ENCODE measurements at regions not wholly inside any gene's neighbourhood (a gene's known extent, or its start where the extent isn't known, plus 50 kb on each side); places are given as distances from the start of the nearest gene placed in this dataset.

GRCh38 chrX:9164533-9165426, 130.9 kb upstream of the FAM9B start:
- Histone ChIP-seq H3K9me3 (ENCODE audit: low read depth, low read length) (peaks cover 4% of the 10 kb centered on the region), H2AFZ (ENCODE audit: low read length) (no peak overlapping the region), H3K79me2 (ENCODE audit: insufficient read depth, low read length) (no peaks in the 10 kb centered on the region), H3K4me1 (ENCODE audit: insufficient read depth, low read length) (peaks cover 8% of the 10 kb centered on the region), H3K27ac (ENCODE audit: low read depth, low read length) (no peak overlapping the region), H3K4me2 (ENCODE audit: insufficient read depth, low read length) (no peak overlapping the region), H4K20me1 (ENCODE audit: insufficient read depth, low read length) (no peaks in the 10 kb centered on the region), H3K27me3 (ENCODE audit: insufficient read depth, low read length) (no peaks in the 10 kb centered on the region), H3K4me3 (ENCODE audit: insufficient read depth, low read length) (no peak overlapping the region), H3K36me3 (ENCODE audit: insufficient read depth, low read length) (no peaks in the 10 kb centered on the region)
- no peak for DNase-seq (ENCODE audit: insufficient read length, low spot score, missing footprints)
- TF ChIP-seq, protein P1, sequence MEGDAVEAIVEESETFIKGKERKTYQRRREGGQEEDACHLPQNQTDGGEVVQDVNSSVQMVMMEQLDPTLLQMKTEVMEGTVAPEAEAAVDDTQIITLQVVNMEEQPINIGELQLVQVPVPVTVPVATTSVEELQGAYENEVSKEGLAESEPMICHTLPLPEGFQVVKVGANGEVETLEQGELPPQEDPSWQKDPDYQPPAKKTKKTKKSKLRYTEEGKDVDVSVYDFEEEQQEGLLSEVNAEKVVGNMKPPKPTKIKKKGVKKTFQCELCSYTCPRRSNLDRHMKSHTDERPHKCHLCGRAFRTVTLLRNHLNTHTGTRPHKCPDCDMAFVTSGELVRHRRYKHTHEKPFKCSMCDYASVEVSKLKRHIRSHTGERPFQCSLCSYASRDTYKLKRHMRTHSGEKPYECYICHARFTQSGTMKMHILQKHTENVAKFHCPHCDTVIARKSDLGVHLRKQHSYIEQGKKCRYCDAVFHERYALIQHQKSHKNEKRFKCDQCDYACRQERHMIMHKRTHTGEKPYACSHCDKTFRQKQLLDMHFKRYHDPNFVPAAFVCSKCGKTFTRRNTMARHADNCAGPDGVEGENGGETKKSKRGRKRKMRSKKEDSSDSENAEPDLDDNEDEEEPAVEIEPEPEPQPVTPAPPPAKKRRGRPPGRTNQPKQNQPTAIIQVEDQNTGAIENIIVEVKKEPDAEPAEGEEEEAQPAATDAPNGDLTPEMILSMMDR (IDR thresholded peaks at IDR 0.05; ENCODE audit: extremely low read depth, low read depth, low read length) = no peak

- Histone ChIP-seq H3K36me3 (ENCODE audit: insufficient read depth, low read length) (no peaks in the 10 kb centered on the region), H3K4me2 (ENCODE audit: insufficient read depth, low read length) (no peak overlapping the region), H2AFZ (ENCODE audit: low read length) (no peak overlapping the region), H3K27me3 (ENCODE audit: insufficient read depth, low read length) (no peaks in the 10 kb centered on the region), H3K4me3 (ENCODE audit: insufficient read depth, low read length) (no peak overlapping the region), H4K20me1 (ENCODE audit: insufficient read depth, low read length) (no peaks in the 10 kb centered on the region), H3K4me1 (ENCODE audit: insufficient read depth, low read length) (peaks cover 8% of the 10 kb centered on the region), H3K27ac (ENCODE audit: low read depth, low read length) (no peak overlapping the region), H3K79me2 (ENCODE audit: insufficient read depth, low read length) (no peaks in the 10 kb centered on the region), H3K9me3 (ENCODE audit: low read depth, low read length) (peaks cover 4% of the 10 kb centered on the region)
- no peak for DNase-seq (ENCODE audit: insufficient read length, low spot score, missing footprints)
- TF ChIP-seq, protein P1 (IDR thresholded peaks at IDR 0.05; ENCODE audit: extremely low read depth, low read depth, low read length) = no peak
These were observed 132.6 kb upstream of the FAM9B start for GRCh38 chrX:9166584-9166944.

- no peaks in the 10 kb centered on the region for H3K4me1 ChIP-seq (ENCODE audit: insufficient read depth, low read length)
- H3K27me3 ChIP-seq (ENCODE audit: insufficient read depth, low read length) = no peaks in the 10 kb centered on the region
- TF ChIP-seq, protein P1 (IDR thresholded peaks at IDR 0.05; ENCODE audit: extremely low read depth, low read depth, low read length) = no peak
- H2AFZ ChIP-seq (ENCODE audit: low read length) = no peak overlapping the region
- H3K4me3 ChIP-seq (ENCODE audit: insufficient read depth, low read length) = no peak overlapping the region
- no peaks in the 10 kb centered on the region for H3K79me2 ChIP-seq (ENCODE audit: insufficient read depth, low read length)
- peak; percentile 37 for DNase-seq (ENCODE audit: insufficient read length, low spot score, missing footprints)
- H3K36me3 ChIP-seq (ENCODE audit: insufficient read depth, low read length) = no peaks in the 10 kb centered on the region
- H3K9me3 ChIP-seq (ENCODE audit: low read depth, low read length) = peaks cover 4% of the 10 kb centered on the region
- no peak overlapping the region for H3K4me2 ChIP-seq (ENCODE audit: insufficient read depth, low read length)
- H4K20me1 ChIP-seq (ENCODE audit: insufficient read depth, low read length) = no peaks in the 10 kb centered on the region
- no peak overlapping the region for H3K27ac ChIP-seq (ENCODE audit: low read depth, low read length)
These were observed 138.0 kb upstream of the FAM9B start for GRCh38 chrX:9171841-9172463.

DNA sequence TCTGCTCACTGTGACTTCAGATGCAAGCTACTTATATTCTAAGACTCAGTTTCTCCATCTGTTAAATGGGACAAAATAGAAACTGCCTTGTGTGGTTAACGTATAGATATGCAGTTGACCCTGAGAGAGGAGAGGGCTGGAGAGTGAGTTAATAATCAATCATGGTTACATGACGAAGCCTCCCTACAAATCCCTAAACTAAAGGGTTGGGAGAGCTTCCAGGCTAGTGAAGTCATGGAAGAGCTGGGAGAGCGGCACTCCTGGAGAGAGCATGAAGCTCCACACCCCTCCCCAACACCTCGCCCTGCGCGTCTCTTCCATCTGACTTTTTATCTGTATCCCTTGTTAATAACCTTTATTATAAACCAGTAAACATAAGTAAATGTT, 138.5 kb upstream of the FAM9B start:
- Histone ChIP-seq H3K9me3 (ENCODE audit: low read depth, low read length) (peaks cover 3% of the 10 kb centered on the region), H3K27ac (ENCODE audit: low read depth, low read length) (no peak overlapping the region), H3K27me3 (ENCODE audit: insufficient read depth, low read length) (no peaks in the 10 kb centered on the region), H3K4me2 (ENCODE audit: insufficient read depth, low read length) (no peak overlapping the region), H3K79me2 (ENCODE audit: insufficient read depth, low read length) (no peaks in the 10 kb centered on the region), H4K20me1 (ENCODE audit: insufficient read depth, low read length) (no peaks in the 10 kb centered on the region), H3K36me3 (ENCODE audit: insufficient read depth, low read length) (no peaks in the 10 kb centered on the region), H3K4me1 (ENCODE audit: insufficient read depth, low read length) (no peaks in the 10 kb centered on the region), H3K4me3 (ENCODE audit: insufficient read depth, low read length) (no peak overlapping the region), H2AFZ (ENCODE audit: low read length) (no peak overlapping the region)
- no peak for DNase-seq (ENCODE audit: insufficient read length, low spot score, missing footprints)
- TF ChIP-seq, protein P1 (IDR thresholded peaks at IDR 0.05; ENCODE audit: extremely low read depth, low read depth, low read length) = no peak
